GM10266 (cell line): ENCODE measurements at regions not wholly inside any gene's neighbourhood (a gene's known extent, or its start where the extent isn't known, plus 50 kb on each side); places are given as distances from the start of the nearest gene placed in this dataset.

Experiments used
- DNase-seq: peaks from one replicate; pipeline ENCODE4 v3.0.0; 2012; ENCODE audit errors: extremely low spot score
- CTCF ChIP-seq: IDR thresholded peaks from 2 replicates; pipeline ENCODE4 v1.5.1; 2012; ENCODE audit warnings: mild to moderate bottlenecking, low read depth; ENCODE audit not compliant: control insufficient read depth, insufficient read depth; ENCODE audit errors: missing control alignments

DNA sequence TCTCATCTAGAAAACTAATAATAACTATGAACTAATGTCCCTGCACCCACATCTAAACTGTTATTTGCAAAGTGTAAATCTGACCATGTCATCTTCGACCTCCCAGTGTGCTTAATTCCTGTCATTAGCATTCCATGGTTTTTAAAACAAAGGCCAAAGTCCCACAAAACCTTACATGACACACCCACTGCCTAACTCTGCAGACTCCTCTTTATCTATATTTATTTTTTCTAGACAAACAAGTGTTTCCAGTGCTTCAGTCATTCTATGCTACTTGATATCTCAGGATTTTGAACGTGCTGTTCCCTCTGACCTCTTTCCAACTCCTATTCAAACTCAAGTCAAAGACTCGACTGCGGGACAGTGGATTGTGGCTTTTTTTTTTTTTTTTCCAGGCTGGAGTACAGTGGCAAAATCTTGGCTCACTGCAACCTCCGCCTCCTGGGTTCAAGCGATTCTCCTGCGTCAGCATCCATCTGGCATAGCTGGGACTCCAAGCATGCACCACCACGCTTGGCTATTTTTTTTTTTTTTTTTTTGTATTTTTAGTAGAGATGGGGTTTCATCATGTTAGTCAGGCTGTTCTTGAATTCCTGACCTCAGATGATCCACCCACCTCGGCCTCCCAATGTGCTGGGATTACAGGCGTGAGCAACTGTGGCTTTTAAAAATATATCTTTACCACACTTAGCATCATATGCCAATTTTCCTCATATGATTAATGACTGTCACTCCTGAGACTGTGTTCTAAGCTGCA, 1511.0 kb downstream of the ARAP2 start:
- no peak for TF ChIP-seq CTCF
- no peak for DNase-seq

DNA sequence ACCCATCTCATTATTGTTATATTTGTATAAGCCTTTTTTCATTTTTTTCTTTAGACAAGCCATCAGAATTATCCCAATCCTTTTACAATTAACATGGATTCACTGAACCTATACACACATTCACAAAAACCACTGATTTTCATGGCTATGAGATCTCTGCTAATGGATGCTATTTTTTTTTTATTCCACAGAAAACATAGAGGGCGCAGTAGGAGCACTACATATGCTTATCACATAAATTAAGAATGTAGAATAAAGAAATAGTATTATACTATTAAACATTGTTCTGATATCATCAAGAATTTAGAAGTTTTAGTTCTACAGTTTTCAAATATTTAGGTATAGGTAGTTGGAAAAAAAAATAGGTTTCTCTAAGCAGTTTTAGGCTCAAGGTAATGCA, 1477.4 kb downstream of the ARAP2 start:
- DNase-seq, result no peak
- TF ChIP-seq CTCF, result no peak

DNA sequence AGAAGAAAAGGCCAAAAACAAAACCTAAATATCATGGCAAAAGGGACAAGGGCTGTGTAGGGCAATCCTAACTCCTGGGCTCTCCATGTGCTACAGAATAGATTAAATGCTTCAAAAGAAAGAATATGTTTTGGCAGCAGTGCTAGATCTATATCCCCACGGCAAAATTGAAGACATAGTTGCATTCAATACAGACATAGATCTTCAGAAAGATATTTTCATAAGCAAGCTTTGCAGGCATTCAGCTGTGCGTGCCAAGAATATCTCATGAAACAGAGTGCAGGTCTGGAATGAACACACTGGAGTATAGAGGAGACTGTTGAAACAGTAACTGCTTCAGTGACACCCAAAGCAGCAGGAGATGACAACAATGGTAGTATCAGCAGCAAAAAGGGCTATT, 1476.9 kb downstream of the ARAP2 start:
- DNase-seq, result no peak
- TF ChIP-seq CTCF, result no peak

DNA sequence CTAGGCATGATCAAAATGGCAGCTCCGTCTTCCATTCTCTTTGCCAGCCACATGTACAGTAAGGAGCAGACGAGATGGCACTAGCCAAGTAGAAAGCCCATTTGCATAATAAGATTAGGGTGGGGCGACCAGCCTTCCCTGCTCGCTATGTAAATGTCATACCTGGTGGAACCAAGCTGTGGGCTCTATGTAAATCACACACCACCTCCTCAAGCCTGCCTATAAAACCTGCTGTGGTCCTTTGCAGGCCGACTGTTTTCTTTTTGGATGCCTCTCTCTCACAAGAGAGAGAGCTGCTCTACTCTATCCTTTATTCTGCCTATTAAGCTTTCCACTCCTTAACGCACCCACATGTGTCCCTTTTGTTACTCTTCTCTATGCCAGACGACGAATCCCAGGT, 1472.7 kb downstream of the ARAP2 start:
- DNase-seq, result no peak
- TF ChIP-seq CTCF, result no peak

- no peak for TF ChIP-seq CTCF
- DNase-seq, result no peak
These were observed 1454.2 kb downstream of the ARAP2 start for GRCh38 chr4:34790131-34790530.

DNA sequence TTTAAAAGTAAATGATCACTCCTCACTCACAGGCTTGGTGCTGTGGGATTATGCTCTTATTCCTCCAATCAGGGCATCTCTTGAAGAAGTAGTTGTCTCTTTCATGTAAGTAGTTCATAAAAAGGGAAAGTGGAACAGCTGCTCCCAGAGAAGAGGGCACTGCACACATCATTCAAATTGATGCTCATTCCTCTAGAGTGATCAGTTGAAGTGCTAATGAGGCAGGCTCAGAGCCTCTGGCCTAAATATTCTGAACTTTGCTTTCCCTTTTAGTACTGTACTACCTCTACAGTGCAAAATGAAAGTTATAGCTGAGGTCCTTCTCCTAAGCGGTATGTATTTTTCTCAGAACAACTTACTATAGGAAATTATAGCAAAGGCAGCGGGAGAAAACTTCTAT, 1453.1 kb downstream of the ARAP2 start:
- no peak for DNase-seq
- no peak for TF ChIP-seq CTCF

DNA sequence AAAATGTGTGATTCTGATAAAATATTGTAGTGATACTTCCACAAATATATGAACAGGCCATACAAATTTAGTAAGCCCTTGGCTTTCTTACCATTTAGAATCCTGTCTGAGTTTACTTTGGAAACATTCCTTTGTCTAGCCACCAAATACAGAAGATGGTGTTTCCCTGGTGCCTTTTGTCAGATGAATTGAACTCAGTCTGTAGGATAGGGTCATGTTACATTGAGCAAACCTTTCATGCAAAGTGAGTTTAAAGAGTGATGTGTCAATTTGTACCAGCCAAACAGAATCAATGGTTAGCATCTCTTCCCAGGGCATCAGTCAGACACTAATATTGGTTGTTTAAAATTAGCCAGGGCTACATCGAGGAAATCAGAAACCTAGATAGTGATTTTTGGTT, 1443.4 kb downstream of the ARAP2 start:
- DNase-seq, result no peak

More for the DNA sequence above, 1443.4 kb downstream of the ARAP2 start:
- no peak for TF ChIP-seq CTCF
